B cell (primary cell): ENCODE measurements at regions not wholly inside any gene's neighbourhood (a gene's known extent, or its start where the extent isn't known, plus 50 kb on each side); places are given as distances from the start of the nearest gene placed in this dataset.

ENCODE experiments used
- ATAC-seq: fragments of 200-7000 bp; cut with Tn5 transposase; one replicate; pipeline ENCODE4 v1.10.0; 2021; ENCODE audit warnings: low read depth, mild to moderate bottlenecking, moderate number of reproducible peaks, moderate library complexity
- CTCF ChIA-PET: fragments of 350-600 bp; sonication (Branson Sonifier 250); formaldehyde crosslinking; loops from one replicate; lab custom pipeline; 2021; ENCODE audit warnings: antibody characterized with exemption, inconsistent platforms; lab: Charles Lee
- POLR2A ChIA-PET: fragments of 350-600 bp; sonication (Branson Sonifier 250); formaldehyde crosslinking; loops from one replicate; lab custom pipeline; 2021; ENCODE audit warnings: antibody characterized with exemption; lab: Charles Lee
- DNase-seq: peaks from one replicate; pipeline ENCODE4 v3.0.0; 2013
- H2AFZ ChIP-seq: 2 replicates; pipeline ENCODE4 v1.6.1; 2012; ENCODE audit warnings: mild to moderate bottlenecking, low read depth, low read length; ENCODE audit not compliant: insufficient read depth, poor library complexity, severe bottlenecking
- H3K27ac ChIP-seq, 2 donors: 1 replicate in 1 of 2; 2 replicates in 1 of 2; pipeline ENCODE4 v1.5.1; 2012 to 2013; ENCODE audit warnings: low read length in 2 of 2, mild to moderate bottlenecking in 2 of 2, moderate library complexity in 1 of 2
- H3K27me3 ChIP-seq, 4 experiments: fragments of 200-600 bp in 1 of 4; sonication (generic) in 1 of 4; replicated peaks in 1 of 4; 1 replicate in 2 of 4; 2 replicates in 2 of 4; pipeline versions ENCODE4 v1.6.1 to v1.7.0; 2013 to 2016; ENCODE audit warnings: low read length in 3 of 4, mild to moderate bottlenecking in 2 of 4, mixed read lengths in 1 of 4, moderate library complexity in 1 of 4; ENCODE audit not compliant: insufficient read depth in 4 of 4, control insufficient read depth in 3 of 4; ENCODE audit errors: control extremely low read depth in 1 of 4
- H3K36me3 ChIP-seq, 2 experiments: replicated peaks in 1 of 2; 1 replicate in 1 of 2; 2 replicates in 1 of 2; pipeline versions ENCODE4 v1.6.1 to v1.7.1; 2013; ENCODE audit warnings: low read length in 1 of 2; ENCODE audit not compliant: insufficient read depth in 2 of 2, control insufficient read depth in 1 of 2; ENCODE audit errors: control extremely low read depth in 1 of 2, extremely low read depth in 1 of 2
- H3K4me1 ChIP-seq, 2 donors: fragments of 200-600 bp in 1 of 2; sonication (generic) in 1 of 2; 1 replicate in 1 of 2; 2 replicates in 1 of 2; pipeline versions ENCODE4 v1.5.1 to v1.6.1; 2013 to 2017; ENCODE audit warnings: low read length in 2 of 2; ENCODE audit not compliant: control insufficient read depth in 2 of 2, insufficient read depth in 2 of 2
- H3K4me2 ChIP-seq: replicated peaks from 2 replicates; pipeline ENCODE3; 2012; ENCODE audit warnings: mild to moderate bottlenecking, low read depth, low read length; ENCODE audit not compliant: poor library complexity, severe bottlenecking
- H3K4me3 ChIP-seq, 5 experiments: fragments of 200-600 bp in 1 of 5; sonication (generic) in 1 of 5; 1 replicate in 3 of 5; 2 replicates in 2 of 5; pipeline versions ENCODE4 v1.5.1 to v1.7.0; 2011 to 2016; ENCODE audit warnings: low read length in 4 of 5, mild to moderate bottlenecking in 4 of 5, low read depth in 2 of 5, control low read depth in 1 of 5, moderate library complexity in 1 of 5; ENCODE audit not compliant: insufficient read depth in 1 of 5; ENCODE audit errors: control extremely low read depth in 1 of 5, extremely low read depth in 1 of 5
- H3K79me2 ChIP-seq: fragments of 200-600 bp; sonication (generic); one replicate; pipeline ENCODE4 v1.6.0; 2016; ENCODE audit warnings: low read length; ENCODE audit not compliant: control insufficient read depth, insufficient read depth
- H3K9ac ChIP-seq: fragments of 200-600 bp; sonication (generic); 2 replicates; pipeline ENCODE4 v1.6.1; 2017; ENCODE audit warnings: mild to moderate bottlenecking, low read length, moderate library complexity
- H3K9me3 ChIP-seq, 3 donors: one replicate each; pipeline versions ENCODE4 v1.6.1 to v1.7.1; 2013; ENCODE audit warnings: low read length in 2 of 3; ENCODE audit not compliant: control insufficient read depth in 2 of 3, insufficient read depth in 1 of 3; ENCODE audit errors: control extremely low read depth in 1 of 3
- H4K20me1 ChIP-seq: 2 replicates; pipeline ENCODE4 v1.6.0; 2012; ENCODE audit warnings: mild to moderate bottlenecking, low read length; ENCODE audit not compliant: insufficient read depth, control insufficient read depth, poor library complexity, severe bottlenecking
- H3K27ac Mint-ChIP-seq: one replicate; pipeline ENCODE4 v1.8.0; 2021; ENCODE audit warnings: mixed read lengths
- H3K27me3 Mint-ChIP-seq: one replicate; pipeline ENCODE4 v1.8.0; 2021; ENCODE audit warnings: mixed read lengths
- H3K4me1 Mint-ChIP-seq: one replicate; pipeline ENCODE4 v1.8.0; 2021; ENCODE audit warnings: mixed read lengths
- H3K4me3 Mint-ChIP-seq: one replicate; pipeline ENCODE4 v1.8.0; 2021; ENCODE audit warnings: mixed read lengths
- H3K9me3 Mint-ChIP-seq: one replicate; pipeline ENCODE4 v1.8.0; 2022; ENCODE audit warnings: mixed read lengths; ENCODE audit not compliant: insufficient read depth
- CTCF ChIP-seq: fragments of 200-600 bp; IDR thresholded peaks from one replicate; pipeline ENCODE4 v1.8.0; 2022; ENCODE audit warnings: antibody characterized with exemption, mild to moderate bottlenecking
- EZH2 ChIP-seq: IDR thresholded peaks from 2 replicates; pipeline ENCODE4 v1.6.1; 2012; ENCODE audit warnings: borderline replicate concordance, low read depth, mild to moderate bottlenecking, moderate library complexity, low read length; ENCODE audit not compliant: insufficient read depth, poor library complexity, severe bottlenecking
- WGBS: methylation state at CpG from one replicate; pipeline ENCODE4 v1.1.5; 2013; ENCODE audit warnings: missing lambda C conversion rate; ENCODE audit not compliant: insufficient coverage; 5-methylcytosine and 5-hydroxymethylcytosine counted together
- intact Hi-C: fragments of 100-400 bp; cut with micrococcal nuclease; formaldehyde crosslinking; loops from one replicate; pipeline ENCODE4 v1.10.0; 2022

- TF ChIP-seq EZH2 (no peak), CTCF (no peak)
- H3K4me1 Mint-ChIP-seq = no peaks in the 10 kb centered on the region
- no peaks in the 10 kb centered on the region for H3K4me1 ChIP-seq
- no peak overlapping the region for H3K4me3 Mint-ChIP-seq
- no peak overlapping the region for H3K27ac Mint-ChIP-seq
- no peaks in the 10 kb centered on the region for H3K9me3 Mint-ChIP-seq
- no peaks in the 10 kb centered on the region for H3K36me3 ChIP-seq
- ChIA-PET CTCF (no interaction called here), POLR2A (no interaction called here)
- no peaks in the 10 kb centered on the region for H4K20me1 ChIP-seq
- ATAC-seq (no peak), DNase-seq (no peak)
- no peak overlapping the region for H2AFZ ChIP-seq
- H3K27me3 ChIP-seq = no peaks in the 10 kb centered on the region
- no peak overlapping the region for H3K4me2 ChIP-seq
- intact Hi-C loops = no loop called here
- H3K9ac ChIP-seq = no peak overlapping the region
- H3K79me2 ChIP-seq = no peaks in the 10 kb centered on the region
- H3K27ac ChIP-seq = no peak overlapping the region
- 40% methylated on average over 1 of the region's 1 CpG for WGBS
- H3K9me3 ChIP-seq = peaks cover 0 to 15% (median 0%) of the 10 kb centered on the region in 3 donors
- no peak overlapping the region for H3K4me3 ChIP-seq
- no peaks in the 10 kb centered on the region for H3K27me3 Mint-ChIP-seq
Observed at GRCh38 chr12:74981541-74981940, 228.1 kb downstream of the KCNC2 start.

GRCh38 chr12:74983917-74984316 is 225.7 kb downstream of the KCNC2 start:
- WGBS = no CpG with 5 or more reads among the region's 3 CpGs
- H3K4me1 ChIP-seq = no peaks in the 10 kb centered on the region
- H3K9me3 Mint-ChIP-seq = no peaks in the 10 kb centered on the region
- CTCF ChIA-PET = no interaction called here
- H3K4me3 Mint-ChIP-seq = no peak overlapping the region
- H3K9ac ChIP-seq = no peak overlapping the region
- H3K79me2 ChIP-seq = no peaks in the 10 kb centered on the region
- H3K36me3 ChIP-seq = no peaks in the 10 kb centered on the region
- ATAC-seq (no peak), DNase-seq (no peak)
- H3K27ac ChIP-seq = no peak overlapping the region
- H3K9me3 ChIP-seq = peaks cover 0 to 15% (median 0%) of the 10 kb centered on the region in 3 donors
- no peak overlapping the region for H3K4me3 ChIP-seq
- no peaks in the 10 kb centered on the region for H4K20me1 ChIP-seq
- intact Hi-C loops = no loop called here
- H3K27me3 ChIP-seq = no peaks in the 10 kb centered on the region
- TF ChIP-seq EZH2 (no peak), CTCF (no peak)
- POLR2A ChIA-PET = no interaction called here
- H3K4me1 Mint-ChIP-seq = no peaks in the 10 kb centered on the region
- no peaks in the 10 kb centered on the region for H3K27me3 Mint-ChIP-seq
- H3K4me2 ChIP-seq = no peak overlapping the region
- no peak overlapping the region for H2AFZ ChIP-seq
- H3K27ac Mint-ChIP-seq = no peak overlapping the region
